ENCODE measurements at regions not wholly inside any gene's neighbourhood (a gene's known extent, or its start where the extent isn't known, plus 50 kb on each side); places are given as distances from the start of the nearest gene placed in this dataset.

DNA sequence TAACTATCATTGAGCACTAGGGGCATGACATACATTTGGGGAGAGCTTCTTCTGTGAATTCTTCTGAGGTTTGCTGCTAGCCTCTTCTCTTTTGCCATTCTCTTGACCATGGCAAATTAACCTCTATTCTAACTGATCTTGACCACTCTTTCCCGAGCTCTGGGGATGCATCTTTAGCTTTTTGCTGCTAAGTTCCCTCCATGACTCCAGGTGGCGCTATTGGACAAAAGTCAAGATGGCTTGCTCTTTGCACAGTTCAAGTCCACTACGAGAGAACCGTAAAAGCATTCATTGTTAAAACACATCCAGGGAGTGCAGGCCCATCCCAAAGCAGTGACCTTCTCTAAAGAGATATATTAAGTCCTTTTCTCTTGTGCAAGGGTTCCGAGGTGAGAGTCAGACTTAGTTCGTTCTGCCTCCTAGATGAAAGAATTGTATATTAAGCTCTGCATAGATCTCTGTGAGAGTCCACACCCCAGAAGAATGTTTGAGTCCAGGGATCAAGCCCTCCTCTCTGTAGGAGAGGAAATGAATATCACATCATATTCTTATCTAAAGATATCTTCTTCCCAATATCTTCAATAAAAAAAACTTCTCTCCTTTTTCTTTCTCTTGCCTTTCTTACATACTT is 1152.9 kb upstream of the CDH6 start:
- TF ChIP-seq, protein P1, sequence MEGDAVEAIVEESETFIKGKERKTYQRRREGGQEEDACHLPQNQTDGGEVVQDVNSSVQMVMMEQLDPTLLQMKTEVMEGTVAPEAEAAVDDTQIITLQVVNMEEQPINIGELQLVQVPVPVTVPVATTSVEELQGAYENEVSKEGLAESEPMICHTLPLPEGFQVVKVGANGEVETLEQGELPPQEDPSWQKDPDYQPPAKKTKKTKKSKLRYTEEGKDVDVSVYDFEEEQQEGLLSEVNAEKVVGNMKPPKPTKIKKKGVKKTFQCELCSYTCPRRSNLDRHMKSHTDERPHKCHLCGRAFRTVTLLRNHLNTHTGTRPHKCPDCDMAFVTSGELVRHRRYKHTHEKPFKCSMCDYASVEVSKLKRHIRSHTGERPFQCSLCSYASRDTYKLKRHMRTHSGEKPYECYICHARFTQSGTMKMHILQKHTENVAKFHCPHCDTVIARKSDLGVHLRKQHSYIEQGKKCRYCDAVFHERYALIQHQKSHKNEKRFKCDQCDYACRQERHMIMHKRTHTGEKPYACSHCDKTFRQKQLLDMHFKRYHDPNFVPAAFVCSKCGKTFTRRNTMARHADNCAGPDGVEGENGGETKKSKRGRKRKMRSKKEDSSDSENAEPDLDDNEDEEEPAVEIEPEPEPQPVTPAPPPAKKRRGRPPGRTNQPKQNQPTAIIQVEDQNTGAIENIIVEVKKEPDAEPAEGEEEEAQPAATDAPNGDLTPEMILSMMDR (conservative IDR thresholded peaks at IDR 0.05; ENCODE audit: low read length), result peak; percentile 84
- TF ChIP-seq EZH2phosphoT487 (IDR thresholded peaks at IDR 0.05; ENCODE audit: borderline replicate concordance, low read depth, low read length), result no peak

Data from OCI-LY7 (cell line).